Forelimb muscle (tissue), 1 donor: ENCODE measurements at regions not wholly inside any gene's neighbourhood (a gene's known extent, or its start where the extent isn't known, plus 50 kb on each side); places are given as distances from the start of the nearest gene placed in this dataset.
A peak's percentile ranks its signal among the peaks of the same experiment; 100 is the strongest.
"Not testable (repeated sequence)": the region's sequence is repeated elsewhere in the genome, so short reads cannot be mapped to it uniquely, and the experiment has no call there.

Source experiments
- DNase-seq: peaks from one replicate; pipeline ENCODE4 v3.0.0-alpha.2; 2013; ENCODE audit warnings: low read depth

DNA sequence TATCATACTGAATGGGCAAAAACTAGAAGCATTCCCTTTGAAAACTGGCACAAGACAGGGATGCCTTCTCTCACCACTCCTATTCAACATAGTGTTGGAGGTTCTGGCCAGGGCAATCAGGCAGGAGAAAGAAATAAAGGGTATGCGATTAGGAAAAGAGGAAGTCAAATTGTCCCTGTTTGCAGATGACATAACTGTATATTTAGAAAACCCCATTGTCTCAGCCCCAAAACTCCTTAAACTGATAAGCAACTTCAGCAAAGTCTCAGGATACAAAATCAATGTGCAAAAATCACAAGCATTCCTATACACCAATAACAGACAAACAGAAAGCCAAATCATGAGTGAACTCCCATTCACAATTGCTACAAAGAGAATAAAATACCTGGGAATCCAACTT, 52.5 kb upstream of the CCDC71L start:
- DNase-seq: not testable (repeated sequence)

GRCh38 chr7:106714590-106715442, 53.9 kb upstream of the CCDC71L start:
- DNase-seq: not testable (repeated sequence)

- DNase-seq: no peak
Observed at GRCh38 chr7:106715730-106716129, 54.8 kb upstream of the CCDC71L start.

DNA sequence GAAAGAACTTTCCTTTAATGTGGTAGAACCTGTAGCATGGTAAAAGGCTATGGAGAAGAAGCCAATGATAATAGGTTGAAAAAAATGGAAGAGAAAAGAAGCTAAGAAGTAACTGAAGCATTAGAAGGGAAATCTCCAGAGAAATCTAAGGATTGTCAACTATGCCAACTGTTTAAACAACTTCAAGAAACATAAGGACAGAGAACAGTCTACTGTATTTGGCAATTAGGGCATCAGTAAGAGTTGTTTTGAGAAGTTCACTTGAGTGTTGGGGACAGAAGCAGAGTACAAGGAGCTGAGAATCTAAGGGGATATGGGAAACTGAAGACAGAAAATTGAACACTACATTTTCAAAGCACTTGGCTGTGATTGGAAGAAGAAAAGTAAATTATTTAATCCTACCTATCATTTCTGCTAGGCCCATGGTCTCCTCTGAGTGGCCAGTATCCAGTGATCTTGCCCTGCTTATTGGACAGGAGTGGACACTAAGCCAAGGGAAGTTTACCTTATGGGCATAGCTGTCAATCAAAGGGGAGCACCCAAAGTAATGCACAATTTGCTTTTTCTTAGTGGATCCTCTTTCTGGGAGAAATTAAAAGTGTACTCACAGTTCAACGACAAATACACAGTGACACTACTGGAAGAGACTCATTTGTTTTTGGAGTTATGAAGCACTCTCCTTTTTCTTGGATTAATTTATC, 56.4 kb upstream of the CCDC71L start:
- DNase-seq: no peak

DNA sequence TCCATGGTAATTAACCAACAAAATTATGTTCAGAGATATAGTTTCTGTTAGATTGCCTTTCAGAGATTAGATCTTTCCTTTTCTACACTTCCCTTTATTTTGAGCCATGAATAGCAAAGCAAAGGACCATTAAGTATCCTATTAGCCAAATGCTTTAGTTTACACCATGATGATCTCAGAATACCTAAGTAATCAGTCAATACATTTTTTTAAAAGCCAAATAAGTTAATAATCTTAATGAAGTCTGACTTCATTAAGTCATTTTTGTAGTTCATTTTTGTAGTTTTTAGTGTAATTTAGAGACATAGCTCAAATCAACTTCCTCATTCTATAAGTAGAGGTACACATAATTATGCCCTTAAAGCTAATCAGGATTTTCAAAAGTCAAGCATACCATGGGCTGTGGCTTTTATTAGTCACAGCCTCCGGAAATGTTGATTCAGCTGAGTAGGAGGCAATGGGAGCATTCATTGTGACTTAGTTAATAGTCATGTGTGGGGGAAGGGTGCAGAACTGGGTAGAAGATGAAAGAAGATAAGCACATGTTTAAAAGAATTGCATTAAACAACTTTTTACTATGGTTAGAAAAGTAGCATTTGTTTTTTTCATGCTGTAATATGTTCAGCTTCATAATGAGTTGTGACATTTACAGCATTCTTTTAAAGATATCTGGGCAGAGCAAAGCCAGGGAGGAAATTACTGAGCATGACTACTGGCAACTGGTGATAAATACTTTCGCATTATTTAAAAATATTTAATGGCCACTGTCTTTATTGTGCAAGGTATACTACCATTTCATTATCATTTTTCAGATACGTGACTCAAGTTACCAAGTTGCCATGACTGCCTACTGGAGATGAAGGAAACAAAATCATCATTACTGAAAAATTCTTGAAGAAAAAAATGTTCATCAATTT, 57.3 kb upstream of the CCDC71L start:
- no peak for DNase-seq

DNA sequence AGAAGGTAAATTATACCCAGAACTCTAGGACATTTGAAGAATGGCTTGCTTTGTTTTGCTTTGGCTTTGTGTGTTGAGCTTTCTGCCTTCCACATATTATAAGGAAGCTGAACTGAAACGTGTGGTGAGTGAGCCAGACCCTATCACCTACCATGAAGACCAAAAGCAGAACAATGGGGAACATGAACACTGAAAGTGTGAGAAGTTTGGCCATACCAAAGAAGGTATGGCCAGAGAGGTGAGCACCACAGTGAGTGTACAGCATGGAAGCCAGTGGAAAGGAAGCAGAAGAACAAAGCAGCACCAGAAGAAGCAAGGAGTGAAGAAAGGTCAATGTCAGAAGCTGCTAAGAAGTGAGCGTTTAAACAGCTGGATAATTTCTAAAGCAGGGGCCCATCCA, 59.7 kb upstream of the CCDC71L start:
- DNase-seq: no peak

- DNase-seq: no peak
Observed at GRCh38 chr7:106721816-106722785, 61.1 kb upstream of the CCDC71L start.

GRCh38 chr7:106723398-106723797, 62.4 kb upstream of the CCDC71L start:
- no peak for DNase-seq

DNA sequence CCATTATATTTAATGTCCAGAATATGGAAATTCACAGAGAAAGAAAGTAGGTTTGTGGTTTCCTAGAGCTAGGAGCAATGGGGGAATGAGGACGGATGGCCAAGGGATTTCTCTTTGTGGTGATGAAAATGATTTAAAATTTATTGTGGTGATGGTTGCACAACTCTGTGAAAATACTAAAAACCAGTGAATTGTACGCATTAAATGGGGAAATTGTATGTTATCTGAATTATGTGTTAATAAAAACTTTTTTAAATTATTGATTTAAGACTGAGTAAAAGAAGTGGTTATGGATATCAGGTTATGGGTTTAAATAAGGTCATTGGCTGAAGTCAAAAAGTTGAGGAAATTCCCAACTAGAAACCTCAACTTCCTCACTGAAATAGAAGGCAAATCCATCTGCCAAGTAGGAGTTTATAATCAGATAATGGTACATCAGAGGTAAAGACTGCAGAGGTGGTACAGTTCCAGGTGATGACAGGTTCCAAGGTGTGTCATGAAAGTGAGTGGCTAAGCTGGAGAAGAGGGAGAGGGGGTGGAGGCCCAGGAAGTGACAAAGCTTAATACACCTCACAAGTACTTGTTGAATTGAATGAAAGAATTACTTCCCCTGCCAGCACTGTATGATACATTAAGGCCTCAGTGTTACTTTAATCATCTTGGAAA, 68.9 kb upstream of the CCDC71L start:
- no peak for DNase-seq

- peak; percentile 34 for DNase-seq
Observed at GRCh38 chr7:106731187-106731586, 70.2 kb upstream of the CCDC71L start.

DNA sequence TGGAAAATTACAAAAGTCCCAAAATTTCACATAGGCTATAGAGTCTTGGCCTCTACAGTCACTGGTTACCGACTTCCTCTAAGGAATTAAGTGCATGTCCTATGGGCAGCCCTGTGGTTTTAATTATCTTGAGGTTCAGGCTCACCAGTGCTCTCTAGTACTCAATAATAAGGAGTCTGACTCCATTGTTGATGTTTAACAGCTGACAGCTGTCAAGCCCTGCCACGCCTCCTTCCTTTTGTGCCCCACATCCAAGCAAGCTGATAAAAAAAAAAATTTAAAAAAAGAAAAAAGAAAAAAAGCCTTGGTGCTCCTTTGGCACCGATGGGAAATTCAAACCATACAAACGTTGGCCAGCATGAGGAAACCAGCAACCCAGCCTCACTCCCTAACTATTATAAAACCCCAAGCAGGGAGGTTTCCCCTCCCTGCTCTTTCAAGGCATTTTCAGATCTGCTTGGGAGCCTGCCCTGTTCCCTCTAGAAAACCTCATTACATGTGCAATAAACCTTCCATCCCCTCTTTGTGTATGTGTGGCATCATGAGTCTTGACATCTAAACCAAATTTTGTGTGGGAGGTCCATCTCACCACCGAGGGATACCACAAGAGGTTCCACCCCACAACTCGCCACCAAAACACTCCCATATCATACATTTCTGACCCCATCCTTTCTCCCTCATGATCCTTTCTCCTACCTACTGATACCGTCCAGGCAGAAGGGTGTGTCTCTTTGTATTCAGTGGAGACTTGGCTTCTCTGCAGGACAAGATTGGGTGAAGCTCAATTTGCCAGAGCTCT, 70.9 kb upstream of the CCDC71L start:
- no peak for DNase-seq

GRCh38 chr7:106735637-106736036, 74.7 kb upstream of the CCDC71L start:
- DNase-seq: no peak

- DNase-seq: no peak
Observed at GRCh38 chr7:106736123-106736507, 75.2 kb upstream of the CCDC71L start.

DNA sequence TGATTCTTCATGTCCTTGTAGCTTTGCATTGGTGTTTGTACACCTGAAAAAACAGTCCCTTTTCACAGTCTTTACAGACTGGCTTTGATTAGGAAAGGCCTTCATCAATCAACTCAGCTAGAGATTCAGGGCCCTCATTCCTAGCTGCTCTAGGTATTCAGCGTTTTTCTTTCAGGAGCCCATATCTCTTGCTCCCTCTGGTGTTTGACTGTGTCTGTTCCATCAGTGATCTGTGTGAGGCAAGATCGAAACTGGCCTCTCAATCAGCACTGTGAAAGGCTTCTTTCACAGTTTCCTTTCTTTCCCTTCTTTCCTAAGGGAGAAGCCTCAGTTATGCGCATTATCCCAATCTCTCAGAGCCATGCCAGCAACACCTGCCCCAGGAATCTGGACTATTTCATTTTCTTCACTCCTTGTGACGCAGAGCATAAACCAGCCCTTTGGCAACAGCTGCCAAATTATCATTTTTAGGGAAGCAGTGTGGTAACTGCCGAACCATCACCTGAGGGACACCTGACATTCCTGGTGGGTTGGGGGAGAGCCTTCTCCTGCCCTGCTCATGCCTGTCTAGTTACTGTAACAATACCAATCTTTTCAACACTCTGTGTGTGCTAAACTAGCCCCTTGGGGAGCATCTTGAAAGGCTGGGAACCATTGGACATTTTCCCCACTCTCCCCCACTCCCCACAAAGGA, 75.7 kb upstream of the CCDC71L start:
- no peak for DNase-seq

GRCh38 chr7:106737202-106737562, 76.2 kb upstream of the CCDC71L start:
- DNase-seq: no peak

- no peak for DNase-seq
Observed at GRCh38 chr7:106740806-106741205, 79.8 kb upstream of the CCDC71L start.

DNA sequence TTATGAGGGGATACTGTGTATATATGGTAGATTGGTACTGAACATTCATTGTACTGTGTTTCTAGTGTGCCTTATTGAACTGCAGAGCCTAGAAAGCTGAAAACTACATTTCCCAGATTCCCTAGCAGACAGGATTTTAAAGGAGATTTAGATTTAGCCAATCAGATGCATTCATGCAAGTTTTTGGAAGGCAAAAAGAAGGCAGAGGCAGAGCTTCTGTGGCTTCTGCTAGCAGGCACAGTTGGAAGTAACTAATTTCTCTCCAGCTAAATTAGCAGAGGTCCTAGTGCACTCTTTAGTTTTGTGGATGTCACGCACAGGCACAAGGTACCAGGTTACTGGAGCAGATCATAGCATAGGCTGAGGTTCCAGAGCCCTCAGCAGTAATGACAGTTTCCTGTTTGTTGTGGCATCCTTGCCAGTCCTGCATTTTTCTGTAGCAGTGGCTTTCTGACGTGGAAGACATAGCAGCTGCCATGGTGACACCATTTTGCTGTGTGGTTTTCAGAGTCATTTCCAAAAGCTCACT, 83.7 kb upstream of the CCDC71L start:
- no peak for DNase-seq

- not testable (repeated sequence) for DNase-seq
Observed at GRCh38 chr7:106747301-106747700, 86.3 kb upstream of the CCDC71L start.

DNA sequence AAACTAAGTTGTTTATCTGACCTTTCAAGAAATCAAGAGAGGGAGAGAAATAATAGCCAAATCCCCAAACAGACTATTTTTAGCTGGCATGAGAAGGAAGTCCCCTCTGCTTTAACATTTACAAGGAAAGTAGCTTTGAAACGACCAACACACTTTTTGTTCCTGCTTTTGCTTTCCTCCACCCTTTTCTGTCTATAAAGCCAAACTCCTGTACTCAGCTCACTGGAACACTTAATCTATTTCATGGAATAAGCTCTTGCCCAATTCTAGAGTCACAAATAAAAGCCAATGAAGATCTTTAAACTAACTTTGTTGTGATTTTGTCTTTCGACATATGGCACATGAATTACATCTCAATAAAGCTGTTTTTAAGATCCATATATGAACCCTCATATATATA, 86.8 kb upstream of the CCDC71L start:
- no peak for DNase-seq
